Loucy (cell line): ENCODE measurements at regions not wholly inside any gene's neighbourhood (a gene's known extent, or its start where the extent isn't known, plus 50 kb on each side); places are given as distances from the start of the nearest gene placed in this dataset.

Experiments used
- CTCF ChIP-seq: fragments of 200-600 bp; sonication (generic); conservative IDR thresholded peaks from 2 replicates; pipeline ENCODE4 v1.5.1; 2014; ENCODE audit warnings: mild to moderate bottlenecking, antibody characterized with exemption, low read length
- EZH2phosphoT487 ChIP-seq: fragments of 200-600 bp; IDR thresholded peaks from 2 replicates; pipeline ENCODE4 v1.6.1; 2018; ENCODE audit warnings: antibody characterized with exemption, mild to moderate bottlenecking, moderate library complexity, borderline replicate concordance

- no peak for TF ChIP-seq CTCF
- no peak for TF ChIP-seq EZH2phosphoT487
Measured at GRCh38 chr14:28299227-28299626, 467.4 kb upstream of the FOXG1 start.
